Neural progenitor cell (in vitro differentiated cells): ENCODE measurements at regions not wholly inside any gene's neighbourhood (a gene's known extent, or its start where the extent isn't known, plus 50 kb on each side); places are given as distances from the start of the nearest gene placed in this dataset.

Source experiments
- DNase-seq: peaks from one replicate; pipeline ENCODE4 v3.0.0-alpha.2; 2016; ENCODE audit warnings: low spot score
- H2AFZ ChIP-seq: fragments of 200-600 bp; sonication (generic); replicated peaks from 2 replicates; pipeline ENCODE4 v1.6.1; 2016; ENCODE audit warnings: antibody characterized with exemption
- H3F3A ChIP-seq: fragments of 200-600 bp; sonication (generic); 2 replicates; pipeline ENCODE4 v1.6.1; 2016; ENCODE audit warnings: antibody characterized with exemption, low read depth
- H3K27ac ChIP-seq: fragments of 200-600 bp; sonication (generic); 2 replicates; pipeline ENCODE4 v1.5.1; 2016; ENCODE audit warnings: mild to moderate bottlenecking
- H3K27me3 ChIP-seq: fragments of 200-600 bp; sonication (generic); 2 replicates; pipeline ENCODE4 v1.6.1; 2016; ENCODE audit warnings: mild to moderate bottlenecking, moderate library complexity
- H3K36me3 ChIP-seq: fragments of 200-600 bp; sonication (generic); 2 replicates; pipeline ENCODE4 v1.5.1; 2016
- H3K4me1 ChIP-seq: fragments of 200-600 bp; sonication (generic); 2 replicates; pipeline ENCODE4 v1.6.1; 2016; ENCODE audit warnings: mixed run types
- H3K4me2 ChIP-seq: fragments of 200-600 bp; sonication (generic); 2 replicates; pipeline ENCODE4 v1.6.1; 2016
- H3K4me3 ChIP-seq: fragments of 200-600 bp; sonication (generic); 2 replicates; pipeline ENCODE4 v1.5.1; 2016
- H3K79me2 ChIP-seq: fragments of 200-600 bp; sonication (generic); 2 replicates; pipeline ENCODE4 v1.6.1; 2016; ENCODE audit warnings: low read depth
- H3K9ac ChIP-seq: fragments of 200-600 bp; sonication (generic); 2 replicates; pipeline ENCODE4 v1.6.1; 2016
- H3K9me3 ChIP-seq: fragments of 200-600 bp; sonication (generic); 2 replicates; pipeline ENCODE4 v1.5.1; 2016; ENCODE audit warnings: low read depth
- H4K20me1 ChIP-seq: fragments of 200-600 bp; sonication (generic); 2 replicates; pipeline ENCODE4 v1.6.1; 2016; ENCODE audit warnings: low read depth
- H3K27ac Mint-ChIP-seq: 3 replicates; pipeline ENCODE4 v1.8.0; 2021; ENCODE audit warnings: mixed read lengths
- H3K27me3 Mint-ChIP-seq: 2 replicates; pipeline ENCODE4 v1.8.0; 2022; ENCODE audit warnings: low read depth, mild to moderate bottlenecking, inconsistent platforms, moderate library complexity, mixed read lengths; ENCODE audit not compliant: insufficient read depth
- H3K36me3 Mint-ChIP-seq: 3 replicates; pipeline ENCODE4 v1.8.0; 2021; ENCODE audit warnings: mixed read lengths
- H3K4me1 Mint-ChIP-seq: 3 replicates; pipeline ENCODE4 v1.8.0; 2021; ENCODE audit warnings: mixed read lengths
- H3K4me3 Mint-ChIP-seq: 3 replicates; pipeline ENCODE4 v1.8.0; 2021; ENCODE audit warnings: mild to moderate bottlenecking, moderate library complexity, mixed read lengths
- H3K9me3 Mint-ChIP-seq: 3 replicates; pipeline ENCODE4 v1.8.0; 2020; ENCODE audit warnings: mixed read lengths
- CTCF ChIP-seq: fragments of 200-600 bp; sonication (generic); IDR thresholded peaks from 2 replicates; pipeline ENCODE4 v1.5.1; 2017; ENCODE audit warnings: antibody characterized with exemption, mild to moderate bottlenecking
- EZH2 ChIP-seq: fragments of 200-600 bp; sonication (generic); IDR thresholded peaks from 2 replicates; pipeline ENCODE4 v1.6.1; 2017; ENCODE audit warnings: antibody characterized with exemption, mild to moderate bottlenecking, moderate library complexity
- EZH2phosphoT487 ChIP-seq: fragments of 200-600 bp; sonication (generic); IDR thresholded peaks from 2 replicates; pipeline ENCODE4 v1.6.1; 2017; ENCODE audit warnings: antibody characterized with exemption

- no peak for DNase-seq
- Mint-ChIP-seq H3K4me3 (no peak overlapping the region), H3K27me3 (peaks cover 2% of the 10 kb centered on the region), H3K36me3 (no peaks in the 10 kb centered on the region), H3K4me1 (no peaks in the 10 kb centered on the region), H3K9me3 (no peaks in the 10 kb centered on the region), H3K27ac (no peak overlapping the region)
- no peaks in the 10 kb centered on the region for H3F3A ChIP-seq
- H3K9me3 ChIP-seq: no peaks in the 10 kb centered on the region
- H4K20me1 ChIP-seq: no peaks in the 10 kb centered on the region
- no peaks in the 10 kb centered on the region for H3K4me1 ChIP-seq
- TF ChIP-seq CTCF: no peak
- no peak for TF ChIP-seq EZH2
- TF ChIP-seq EZH2phosphoT487: no peak
- no peak overlapping the region for H3K27ac ChIP-seq
- no peak overlapping the region for H3K4me3 ChIP-seq
- no peaks in the 10 kb centered on the region for H3K36me3 ChIP-seq
- H3K9ac ChIP-seq: no peak overlapping the region
- no peaks in the 10 kb centered on the region for H3K27me3 ChIP-seq
- H3K79me2 ChIP-seq: no peaks in the 10 kb centered on the region
- no peak overlapping the region for H2AFZ ChIP-seq
- no peak overlapping the region for H3K4me2 ChIP-seq
Observed at GRCh38 chr16:5581428-5581827, 483.8 kb upstream of the EEF2KMT start.

- H3K9me3 Mint-ChIP-seq: no peaks in the 10 kb centered on the region
- H3K4me1 Mint-ChIP-seq: no peaks in the 10 kb centered on the region
- no peak overlapping the region for H3K27ac Mint-ChIP-seq
- Histone ChIP-seq H3K4me1 (no peaks in the 10 kb centered on the region), H3K27me3 (no peaks in the 10 kb centered on the region), H3K4me3 (no peak overlapping the region), H3K4me2 (no peak overlapping the region), H3K79me2 (no peaks in the 10 kb centered on the region), H3K9ac (no peak overlapping the region), H3F3A (no peaks in the 10 kb centered on the region), H2AFZ (no peak overlapping the region), H4K20me1 (no peaks in the 10 kb centered on the region), H3K36me3 (no peaks in the 10 kb centered on the region), H3K27ac (no peak overlapping the region), H3K9me3 (no peaks in the 10 kb centered on the region)
- peaks cover 2% of the 10 kb centered on the region for H3K27me3 Mint-ChIP-seq
- no peak overlapping the region for H3K4me3 Mint-ChIP-seq
- TF ChIP-seq EZH2phosphoT487: no peak
- DNase-seq: no peak
- no peaks in the 10 kb centered on the region for H3K36me3 Mint-ChIP-seq
Observed at GRCh38 chr16:5580772-5581171, 483.2 kb upstream of the EEF2KMT start.

GRCh38 chr16:5580296-5580695 lies 482.7 kb upstream of the EEF2KMT start:
- H3K4me1 ChIP-seq: no peaks in the 10 kb centered on the region
- no peak overlapping the region for H2AFZ ChIP-seq
- no peaks in the 10 kb centered on the region for H3K9me3 Mint-ChIP-seq
- no peak overlapping the region for H3K9ac ChIP-seq
- H3F3A ChIP-seq: no peaks in the 10 kb centered on the region
- no peaks in the 10 kb centered on the region for H4K20me1 ChIP-seq
- H3K36me3 ChIP-seq: no peaks in the 10 kb centered on the region
- H3K36me3 Mint-ChIP-seq: no peaks in the 10 kb centered on the region
- H3K9me3 ChIP-seq: no peaks in the 10 kb centered on the region
- H3K27ac Mint-ChIP-seq: no peak overlapping the region
- TF ChIP-seq EZH2phosphoT487 (no peak), EZH2 (no peak), CTCF (no peak)
- no peak overlapping the region for H3K4me3 ChIP-seq
- H3K27me3 ChIP-seq: no peaks in the 10 kb centered on the region
- no peak overlapping the region for H3K27ac ChIP-seq
- H3K4me2 ChIP-seq: no peak overlapping the region
- no peak overlapping the region for H3K4me3 Mint-ChIP-seq
- H3K4me1 Mint-ChIP-seq: no peaks in the 10 kb centered on the region
- DNase-seq: no peak
- H3K27me3 Mint-ChIP-seq: peaks cover 2% of the 10 kb centered on the region
- no peaks in the 10 kb centered on the region for H3K79me2 ChIP-seq

- Histone ChIP-seq H3K4me3 (no peak overlapping the region), H3K27ac (no peak overlapping the region), H2AFZ (no peak overlapping the region), H3F3A (no peaks in the 10 kb centered on the region), H3K9me3 (no peaks in the 10 kb centered on the region), H3K79me2 (no peaks in the 10 kb centered on the region), H4K20me1 (no peaks in the 10 kb centered on the region), H3K4me2 (no peak overlapping the region), H3K4me1 (no peaks in the 10 kb centered on the region), H3K36me3 (no peaks in the 10 kb centered on the region), H3K9ac (no peak overlapping the region), H3K27me3 (no peaks in the 10 kb centered on the region)
- no peak overlapping the region for H3K27ac Mint-ChIP-seq
- DNase-seq: no peak
- no peak overlapping the region for H3K4me3 Mint-ChIP-seq
- H3K36me3 Mint-ChIP-seq: no peaks in the 10 kb centered on the region
- H3K4me1 Mint-ChIP-seq: no peaks in the 10 kb centered on the region
- TF ChIP-seq EZH2phosphoT487: no peak
- no peak for TF ChIP-seq EZH2
- TF ChIP-seq CTCF: no peak
- H3K9me3 Mint-ChIP-seq: no peaks in the 10 kb centered on the region
- H3K27me3 Mint-ChIP-seq: peaks cover 2% of the 10 kb centered on the region
Observed at GRCh38 chr16:5578980-5579379, 481.4 kb upstream of the EEF2KMT start.
